GM19035 (cell line): ENCODE measurements at regions not wholly inside any gene's neighbourhood (a gene's known extent, or its start where the extent isn't known, plus 50 kb on each side); places are given as distances from the start of the nearest gene placed in this dataset.
A peak's percentile ranks its signal among the peaks of the same experiment; 100 is the strongest.

Source experiments
- ATAC-seq: cut with Tn5 transposase; IDR thresholded peaks from one replicate; pipeline ENCODE4 v1.9.1; 2021; ENCODE audit not compliant: unreplicated experiment

DNA sequence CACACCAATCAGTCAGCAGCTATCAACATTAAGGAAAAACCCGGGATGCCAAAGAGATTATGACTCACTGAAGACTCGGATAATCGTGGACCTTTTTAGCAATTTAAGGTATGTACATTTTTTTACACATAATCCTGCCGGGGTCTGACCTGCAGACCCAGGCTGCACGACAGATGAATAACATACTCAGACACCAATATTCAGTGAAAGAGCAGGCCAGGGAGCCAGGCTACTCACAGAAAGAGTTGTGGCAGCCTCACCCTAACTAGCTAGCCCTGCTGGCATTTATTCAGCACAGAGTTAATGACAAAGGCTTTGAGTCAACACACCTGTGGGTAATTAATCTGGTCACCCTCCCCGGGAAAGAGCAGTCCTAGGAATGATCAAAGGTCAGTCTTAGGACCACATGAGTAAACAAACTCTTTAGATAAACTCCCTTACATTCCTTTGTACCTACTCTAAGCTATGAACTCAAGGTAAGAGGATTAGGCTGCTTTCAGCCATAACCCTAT, 727.5 kb downstream of the TBL1XR1 start:
- no peak for ATAC-seq

DNA sequence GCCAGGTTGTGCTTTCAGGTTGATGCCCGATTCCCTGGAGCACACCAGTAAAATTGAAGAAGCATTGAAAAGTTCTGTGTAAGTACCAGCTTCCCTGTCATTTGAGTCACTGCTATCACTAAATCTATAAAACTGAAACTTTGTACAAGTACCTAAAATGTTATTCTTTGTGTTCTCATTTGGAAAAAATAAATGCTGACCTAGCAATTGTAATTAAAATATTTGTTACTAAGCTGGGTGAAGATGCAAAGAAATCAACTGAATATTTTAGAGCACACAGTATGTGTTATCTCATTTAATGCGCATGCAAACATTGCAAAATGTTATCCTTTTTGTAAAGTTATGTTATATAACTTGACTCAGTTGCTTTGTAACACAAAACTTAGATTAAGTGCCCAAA, 733.7 kb downstream of the TBL1XR1 start:
- no peak for ATAC-seq

DNA sequence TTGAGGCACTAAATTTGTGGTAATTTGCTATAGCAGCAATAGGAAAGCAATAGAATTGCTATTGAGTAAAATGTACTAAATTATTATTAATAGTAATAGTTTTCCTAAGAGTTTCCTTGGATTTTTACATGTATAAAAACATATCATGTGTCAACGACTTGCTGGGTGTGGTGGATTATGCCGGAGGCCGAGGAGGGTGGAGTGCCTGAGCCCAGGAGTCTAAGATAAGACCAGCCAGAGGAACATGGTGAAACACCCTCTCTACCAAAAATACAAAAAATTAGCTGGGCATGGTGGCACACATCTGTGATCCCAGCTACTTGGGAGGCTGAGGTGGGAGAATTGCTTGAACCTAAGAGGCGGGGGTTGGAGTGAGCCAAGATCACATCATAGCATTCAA, 749.9 kb downstream of the TBL1XR1 start:
- ATAC-seq = no peak

DNA sequence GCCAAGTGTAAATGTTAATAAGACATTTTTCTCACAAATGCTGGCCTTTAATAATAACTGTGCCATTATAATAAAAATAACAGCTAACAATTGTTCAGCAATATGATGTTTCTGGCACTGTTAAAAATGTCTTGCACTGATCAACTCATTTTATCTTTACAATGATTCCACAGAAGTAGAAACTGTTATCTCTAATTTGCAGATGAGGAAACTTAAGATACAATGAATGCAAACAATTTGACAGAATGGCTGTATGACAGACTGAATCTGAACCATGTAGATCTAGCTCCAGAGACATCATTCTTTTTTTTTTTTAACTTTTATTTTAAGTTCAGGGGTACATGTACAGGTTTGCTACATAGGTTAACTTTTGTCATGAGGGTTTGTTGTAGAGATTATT, 755.0 kb downstream of the TBL1XR1 start:
- no peak for ATAC-seq

DNA sequence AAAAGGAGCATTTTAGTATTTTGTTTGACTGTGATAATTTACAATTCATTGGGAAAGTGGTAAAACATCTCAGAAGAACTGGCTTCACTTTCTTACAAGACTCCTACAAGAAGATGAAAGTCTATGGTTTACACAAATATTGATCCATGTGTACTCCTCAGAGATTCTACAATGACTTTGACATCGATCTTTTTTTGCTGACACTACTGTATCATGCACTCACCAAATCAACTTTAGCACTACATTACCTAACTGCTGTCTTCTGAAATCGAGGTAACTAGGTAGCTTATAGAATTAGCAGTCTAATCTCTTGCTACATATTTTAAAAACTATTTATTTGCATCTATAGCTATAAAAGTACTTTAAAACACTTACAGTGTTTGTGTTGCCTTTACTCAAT, 757.6 kb downstream of the TBL1XR1 start:
- no peak for ATAC-seq

DNA sequence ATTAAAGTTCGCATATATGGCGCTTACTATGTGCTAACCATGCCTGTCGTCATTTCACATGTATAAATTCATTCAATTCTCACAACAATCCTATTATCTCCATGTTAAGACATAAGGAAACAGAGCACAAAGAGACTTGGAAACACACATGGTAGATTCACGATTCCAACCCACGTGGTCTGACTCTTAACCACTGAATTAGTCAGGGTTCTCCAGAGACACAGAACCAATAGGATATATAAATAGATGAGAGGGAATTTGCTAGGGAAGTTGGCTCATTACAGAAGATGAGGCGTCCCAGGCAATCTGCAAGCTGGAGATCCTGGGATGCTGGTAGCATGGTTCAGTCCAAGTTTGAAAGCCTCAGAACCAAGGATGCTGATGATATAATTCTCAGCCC, 765.3 kb downstream of the TBL1XR1 start:
- no peak for ATAC-seq

DNA sequence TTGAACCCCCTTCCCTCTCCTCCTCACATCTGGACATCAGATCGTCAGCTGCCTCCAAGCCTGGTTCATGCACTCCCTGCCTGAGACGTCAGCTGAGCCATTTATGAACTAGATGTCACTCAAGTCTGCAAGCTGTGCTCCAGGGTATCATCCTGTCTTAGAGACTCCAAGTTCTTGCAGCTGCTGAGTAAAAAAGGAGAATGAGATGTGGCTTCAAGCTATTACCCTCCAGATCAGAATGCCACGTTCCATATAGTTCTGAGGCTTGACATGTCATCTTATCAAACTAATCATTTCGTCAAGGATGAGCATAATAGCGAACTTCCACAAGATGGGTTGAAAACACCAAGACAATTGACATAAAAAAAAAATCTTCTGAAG, 766.3 kb downstream of the TBL1XR1 start:
- no peak for ATAC-seq

DNA sequence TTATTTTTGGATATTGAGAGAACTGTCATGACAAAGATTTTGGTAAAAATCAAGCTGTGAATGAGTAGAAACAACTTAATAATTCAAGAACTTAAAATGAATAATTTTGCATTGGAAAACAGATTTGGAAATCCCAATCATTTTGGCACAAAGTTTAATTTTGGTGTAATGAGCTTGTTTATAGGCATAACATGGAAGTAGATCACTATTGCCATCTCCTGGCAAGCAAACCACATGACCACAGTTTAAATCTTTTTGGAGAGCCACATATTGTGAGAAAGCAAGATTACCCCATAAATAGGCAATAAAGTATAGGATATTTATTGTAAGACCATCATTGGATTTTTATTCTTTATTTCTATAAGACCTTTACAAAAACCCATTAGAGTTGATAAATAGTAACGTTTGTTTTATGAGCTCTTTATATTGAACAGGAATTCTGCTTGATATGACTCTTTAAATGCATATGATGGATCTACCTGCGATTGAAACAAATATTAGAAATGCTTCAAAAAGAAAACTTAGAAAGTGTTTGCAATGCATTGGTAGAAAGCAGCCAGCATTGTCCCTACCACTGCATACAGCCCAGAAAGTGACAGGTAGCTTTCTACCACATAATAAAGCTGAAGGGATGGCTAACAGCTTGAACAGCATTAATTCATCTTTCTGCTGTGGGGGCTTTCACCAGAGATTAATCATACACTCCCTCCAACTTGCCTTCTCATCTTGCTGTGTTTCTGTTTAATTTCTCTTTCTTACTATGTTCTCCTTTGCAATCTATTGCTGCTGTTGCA, 766.8 kb downstream of the TBL1XR1 start:
- peak; percentile 58 for ATAC-seq

DNA sequence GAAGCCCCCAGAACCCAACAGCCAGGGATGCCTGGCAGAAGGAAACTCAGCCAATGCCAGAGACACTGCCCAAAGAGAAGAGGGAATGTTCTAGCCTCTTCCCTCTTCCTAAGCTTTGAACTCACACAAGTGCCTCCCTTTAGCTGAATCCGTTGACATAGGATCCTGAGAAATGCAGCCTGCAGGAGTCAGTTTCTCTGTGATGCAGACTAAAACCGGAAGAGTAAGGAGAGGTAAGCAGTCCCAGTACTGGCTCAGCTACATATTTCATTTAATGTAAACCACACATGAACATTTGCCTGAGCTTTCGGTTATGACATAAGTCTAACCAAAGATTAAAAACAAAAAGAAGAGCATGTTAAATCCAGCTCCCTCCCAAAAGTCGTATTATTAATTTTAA, 768.7 kb downstream of the TBL1XR1 start:
- no peak for ATAC-seq

DNA sequence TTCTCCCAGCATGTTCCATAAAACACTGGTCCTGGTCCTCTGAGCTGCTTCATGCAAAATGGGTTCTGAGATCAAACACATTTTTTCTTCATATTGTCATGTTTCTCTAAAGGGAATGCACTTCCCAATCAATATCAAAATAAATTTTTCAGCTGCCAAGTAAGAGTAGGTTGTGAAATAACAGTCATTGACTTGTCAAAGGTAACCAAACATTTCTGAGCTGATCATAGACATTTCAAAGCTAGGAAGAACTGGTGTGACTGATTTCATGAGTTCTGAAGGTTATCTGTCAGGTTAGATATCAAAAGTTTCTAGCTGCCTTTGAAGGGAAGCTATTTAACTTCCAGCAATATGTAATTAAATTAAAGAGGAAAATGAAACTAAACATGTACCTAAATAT, 770.9 kb downstream of the TBL1XR1 start:
- no peak for ATAC-seq

DNA sequence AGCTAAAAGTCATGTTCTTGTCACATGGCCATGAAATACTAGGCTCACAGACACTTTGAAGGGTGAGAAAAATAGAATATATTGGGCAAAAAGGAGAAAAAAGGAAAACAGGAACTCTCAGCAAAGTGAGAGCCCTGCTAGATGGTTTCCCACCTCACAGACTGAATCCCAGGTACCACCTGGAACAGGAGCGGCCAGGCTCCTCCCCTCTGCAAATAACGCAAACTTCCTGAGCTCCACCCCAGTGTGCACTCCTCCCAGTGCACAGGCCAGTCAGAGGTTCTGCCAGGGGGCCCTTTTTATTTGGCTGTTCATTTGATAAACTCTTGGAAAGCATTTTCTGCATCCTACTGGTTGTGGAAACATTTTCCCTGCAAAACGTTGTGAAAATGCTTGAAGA, 780.4 kb downstream of the TBL1XR1 start:
- no peak for ATAC-seq

DNA sequence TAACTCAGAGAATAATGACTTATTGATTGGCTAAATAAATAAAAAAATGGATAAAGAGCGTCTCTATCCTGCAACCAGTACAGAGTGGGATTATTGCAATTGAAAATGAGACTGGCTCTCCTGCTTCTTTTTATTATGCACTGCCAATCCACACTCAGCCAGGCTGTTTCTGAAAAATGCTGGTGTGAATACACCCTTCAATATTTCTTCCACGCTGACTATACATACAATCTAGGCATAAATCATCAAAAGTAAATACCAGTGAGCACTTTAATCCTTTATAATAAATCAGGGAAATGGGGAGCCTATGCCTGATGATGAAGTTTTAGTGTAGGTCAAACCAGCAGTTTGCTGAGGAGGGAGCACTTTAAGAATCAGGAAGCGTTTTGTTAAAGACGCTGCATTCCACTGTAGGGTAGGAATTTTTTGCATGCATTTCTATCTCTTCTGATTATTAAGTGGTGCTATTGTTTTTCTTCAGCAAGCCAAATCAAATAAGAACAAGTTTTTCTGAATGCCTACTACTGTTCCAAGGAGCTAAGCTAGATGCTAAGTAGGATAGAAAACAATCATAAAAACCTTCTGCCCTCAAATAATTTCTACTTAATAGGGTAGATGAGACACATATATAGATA, 781.5 kb downstream of the TBL1XR1 start:
- ATAC-seq = no peak

DNA sequence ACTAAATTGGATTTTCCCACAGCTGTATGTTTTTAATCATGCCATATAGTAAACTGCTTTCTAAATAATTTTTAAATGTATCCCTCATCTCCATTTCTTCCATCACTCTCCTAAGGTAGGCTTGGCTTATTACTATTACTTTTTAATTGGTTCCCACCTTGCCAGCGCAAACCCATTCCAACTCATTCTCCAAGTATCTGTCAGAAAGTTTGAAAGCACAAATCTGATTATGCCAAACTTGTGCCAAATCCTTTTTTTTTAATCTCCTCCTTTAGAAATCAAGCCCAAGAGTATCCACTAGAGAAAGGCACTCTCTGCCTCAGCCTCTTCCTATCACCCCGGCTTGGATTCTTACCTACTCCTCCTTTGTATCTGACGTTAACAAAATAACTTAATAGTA, 784.5 kb downstream of the TBL1XR1 start:
- ATAC-seq = no peak

DNA sequence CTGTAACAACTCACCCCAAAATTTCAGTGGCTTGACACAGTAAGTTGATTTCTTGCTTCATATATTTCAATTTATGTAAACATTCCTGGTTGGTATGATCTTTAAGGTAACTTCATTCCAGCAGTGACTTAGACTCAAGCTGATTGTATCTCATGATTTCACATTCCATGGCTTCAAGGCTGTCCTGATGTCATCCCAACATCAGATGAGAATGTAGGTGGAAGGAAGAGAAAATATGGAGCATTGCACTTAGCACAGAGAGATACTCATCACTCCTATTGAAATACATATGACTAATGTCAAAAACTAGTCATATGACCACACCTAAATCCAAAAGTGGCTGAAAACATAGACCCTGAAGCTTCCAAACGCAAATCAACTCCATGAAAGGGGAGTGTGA, 793.8 kb downstream of the TBL1XR1 start:
- ATAC-seq = no peak

DNA sequence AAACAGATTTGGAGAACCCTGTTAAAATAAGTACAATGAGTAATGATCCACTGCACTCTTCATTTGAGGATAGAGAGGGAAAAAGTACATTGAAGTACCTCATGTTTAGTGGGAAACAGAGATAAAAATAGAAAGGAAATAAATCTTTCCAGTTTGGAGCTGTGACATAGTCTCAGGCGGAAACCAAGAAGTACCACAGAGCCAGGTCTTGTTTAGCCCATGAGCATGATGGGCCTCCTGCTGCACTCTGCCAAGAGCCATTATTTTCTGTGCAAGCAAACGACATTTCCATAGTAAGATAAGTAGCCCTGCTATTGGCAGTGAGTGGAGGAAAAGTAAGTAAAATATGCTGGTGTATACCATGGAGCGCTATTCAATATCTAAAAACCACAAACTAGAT, 796.1 kb downstream of the TBL1XR1 start:
- ATAC-seq = no peak

DNA sequence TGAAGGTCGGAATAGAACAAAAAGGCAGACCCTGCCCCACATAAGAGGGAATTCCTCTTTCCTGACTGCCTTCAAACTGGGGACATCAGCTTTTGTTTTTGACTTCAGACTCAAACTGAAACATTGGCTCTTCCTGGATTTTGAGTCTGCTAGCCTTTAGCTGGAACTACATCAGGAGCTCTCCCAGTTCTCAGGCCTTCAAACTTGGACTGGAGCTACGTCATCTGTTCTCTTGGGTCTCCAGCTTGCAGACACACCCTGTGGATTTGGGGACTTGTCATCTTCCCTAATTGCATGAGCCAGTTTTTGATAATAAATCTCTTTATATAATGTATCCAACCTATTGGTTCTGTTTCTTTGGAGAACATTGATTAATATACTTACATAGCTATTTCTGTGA, 798.1 kb downstream of the TBL1XR1 start:
- ATAC-seq = no peak

DNA sequence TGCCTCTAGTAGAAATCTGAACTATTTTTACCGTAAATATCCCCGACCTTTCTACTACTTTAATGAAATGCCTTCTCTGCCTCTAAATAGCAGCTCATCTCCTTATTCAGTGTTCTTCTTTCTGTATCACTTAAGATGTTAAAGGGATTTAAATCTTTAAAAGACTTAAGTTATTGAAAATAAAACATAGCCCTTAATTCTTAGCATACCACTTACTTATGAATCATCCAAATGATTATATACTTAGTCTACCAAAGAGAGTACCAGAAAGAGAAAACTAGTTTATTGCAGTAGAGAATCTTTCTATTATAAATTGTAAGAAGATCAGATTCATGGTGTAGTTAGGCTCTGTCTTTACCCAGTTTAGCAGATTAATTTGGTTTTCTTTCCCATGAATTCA, 802.0 kb downstream of the TBL1XR1 start:
- ATAC-seq = no peak

DNA sequence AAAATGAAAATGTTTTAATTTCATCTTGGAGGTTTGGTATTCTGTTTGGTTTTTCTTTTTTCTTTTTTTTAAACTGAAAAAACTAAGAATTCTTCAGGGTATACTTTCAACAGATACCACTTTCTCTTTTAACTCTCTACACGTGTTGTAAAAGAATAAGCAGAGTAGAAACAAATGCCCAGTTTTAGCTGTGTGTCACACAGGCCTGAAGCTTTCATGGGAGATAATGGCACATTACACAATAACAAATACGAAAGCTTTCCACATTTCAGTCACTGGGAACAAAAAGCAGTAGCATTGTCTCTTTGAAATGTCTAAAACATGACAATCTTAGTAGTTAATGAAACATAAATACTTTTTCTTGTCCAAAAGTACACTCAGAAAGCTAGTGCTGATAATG, 818.5 kb downstream of the TBL1XR1 start:
- ATAC-seq = no peak

DNA sequence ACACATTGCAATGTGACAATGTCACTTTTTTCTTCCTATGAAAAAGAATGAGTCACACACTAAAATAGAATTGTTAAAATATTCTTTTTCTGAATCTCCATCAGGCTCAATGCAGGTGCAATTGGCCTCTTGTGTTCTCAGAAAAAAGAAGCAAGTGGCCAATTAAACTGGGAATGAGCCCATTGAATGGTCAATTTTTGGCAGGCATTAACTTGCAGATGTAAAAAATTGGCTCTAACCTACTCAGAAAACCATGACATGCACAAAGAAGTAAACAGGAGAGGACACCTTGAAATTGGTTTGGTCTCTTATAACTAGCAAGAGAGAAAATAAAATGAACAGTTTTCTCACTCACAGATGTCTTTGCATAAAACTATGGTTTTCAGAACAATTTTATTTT, 820.8 kb downstream of the TBL1XR1 start:
- no peak for ATAC-seq

DNA sequence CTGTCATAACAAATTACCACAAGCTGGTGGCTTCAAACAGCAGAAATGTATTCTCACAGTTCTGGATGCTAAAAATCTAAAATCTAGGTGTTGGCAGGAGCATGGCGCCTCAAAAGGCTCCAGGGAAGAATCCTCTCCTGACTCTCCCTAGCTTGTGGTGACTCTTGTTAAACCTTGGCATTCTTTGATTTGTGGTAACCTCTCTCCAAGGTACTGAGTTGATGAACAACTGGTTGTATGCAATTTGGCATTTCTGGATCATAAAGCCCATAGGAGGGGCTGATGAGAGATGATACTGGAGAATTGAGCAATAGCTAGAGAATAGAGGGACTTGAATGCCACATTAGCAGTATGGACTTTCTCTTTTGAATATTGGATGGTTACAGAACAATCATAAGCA, 821.8 kb downstream of the TBL1XR1 start:
- no peak for ATAC-seq

DNA sequence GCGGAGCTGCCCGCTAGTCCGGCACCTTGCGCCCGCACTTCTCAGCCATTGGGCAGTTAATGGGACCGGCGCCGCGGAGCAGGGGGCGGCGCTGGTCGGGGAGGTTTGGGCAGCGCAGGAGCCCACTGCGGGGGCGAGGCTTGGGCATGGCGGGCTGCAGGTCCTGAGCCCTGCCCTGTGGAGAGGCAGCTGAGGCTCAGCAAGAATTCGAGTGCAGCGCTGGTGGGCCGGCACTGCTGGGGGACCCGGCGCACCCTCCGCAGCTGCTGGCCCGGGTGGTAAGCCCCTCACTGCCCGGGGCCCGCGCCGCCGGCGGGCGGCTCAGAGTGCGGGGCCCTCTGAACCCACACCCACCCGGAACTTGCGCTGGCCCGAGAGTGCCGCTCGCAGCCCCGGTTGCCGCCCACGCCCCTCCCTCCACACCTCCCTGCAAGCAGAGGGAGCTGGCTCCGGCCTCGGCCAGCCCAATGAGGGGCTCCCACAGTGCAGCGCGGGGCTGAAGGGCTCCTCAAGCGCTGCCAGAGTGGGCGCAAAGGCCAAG, 835.0 kb downstream of the TBL1XR1 start:
- ATAC-seq = no peak

DNA sequence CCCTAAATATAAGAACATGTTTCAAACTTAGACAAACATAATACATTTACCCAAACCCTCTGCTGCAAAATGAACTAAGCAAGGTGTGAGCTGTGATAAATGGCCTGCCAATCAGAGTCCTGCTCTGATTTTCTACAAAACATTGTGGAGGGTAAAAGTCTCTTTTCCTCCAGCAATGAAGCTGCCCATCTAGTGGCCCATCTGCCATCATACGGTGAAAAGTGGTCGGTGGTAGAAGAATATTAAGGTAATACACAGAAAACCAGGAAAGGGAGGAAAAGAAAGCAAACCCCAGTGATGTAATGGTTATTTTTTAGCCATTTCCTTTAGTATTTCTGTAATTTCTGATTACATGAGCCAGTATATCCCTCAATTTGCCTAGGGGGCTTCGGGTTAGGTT, 838.1 kb downstream of the TBL1XR1 start:
- no peak for ATAC-seq
